Thoracic aorta (tissue), 2 donors: ENCODE measurements at regions not wholly inside any gene's neighbourhood (a gene's known extent, or its start where the extent isn't known, plus 50 kb on each side); places are given as distances from the start of the nearest gene placed in this dataset.

Source experiments
- ATAC-seq: fragments of 150-250 bp; one replicate; pipeline ENCODE4 v1.8.0; 2017; ENCODE audit warnings: low read depth; ENCODE audit not compliant: insufficient number of reproducible peaks, low FRiP score
- DNase-seq: peaks from one replicate; pipeline ENCODE4 v3.0.0-alpha.2; 2020; ENCODE audit warnings: low spot score
- H3K27ac ChIP-seq, 2 donors: fragments of 200-600 bp; sonication (generic); 1 replicate in 1 of 2; 2 replicates in 1 of 2; pipeline ENCODE4 v1.5.1; 2016; ENCODE audit warnings: mild to moderate bottlenecking in 2 of 2, moderate library complexity in 2 of 2
- H3K27me3 ChIP-seq: fragments of 200-600 bp; sonication (generic); replicated peaks from 2 replicates; pipeline ENCODE4 v1.6.0; 2016; ENCODE audit warnings: mild to moderate bottlenecking; ENCODE audit not compliant: insufficient read depth
- H3K36me3 ChIP-seq: fragments of 200-600 bp; sonication (generic); one replicate; pipeline ENCODE4 v1.5.1; 2016
- H3K4me1 ChIP-seq, 2 donors: fragments of 200-600 bp; sonication (generic); 1 replicate in 1 of 2; 2 replicates in 1 of 2; pipeline versions ENCODE4 v1.5.1 to v1.6.0; 2016; ENCODE audit warnings: low read depth in 2 of 2, mild to moderate bottlenecking in 1 of 2; ENCODE audit not compliant: control insufficient read depth in 1 of 2
- H3K4me3 ChIP-seq: fragments of 200-600 bp; sonication (generic); 2 replicates; pipeline ENCODE4 v1.5.1; 2016; ENCODE audit warnings: mild to moderate bottlenecking
- H3K9me3 ChIP-seq: fragments of 200-600 bp; sonication (generic); 2 replicates; pipeline ENCODE4 v1.5.1; 2016
- TF ChIP-seq, protein P1 (sequence below): fragments of 200-600 bp; sonication (generic); IDR thresholded peaks from one replicate; pipeline ENCODE4 v1.5.1; 2019; ENCODE audit warnings: antibody characterized with exemption

DNA sequence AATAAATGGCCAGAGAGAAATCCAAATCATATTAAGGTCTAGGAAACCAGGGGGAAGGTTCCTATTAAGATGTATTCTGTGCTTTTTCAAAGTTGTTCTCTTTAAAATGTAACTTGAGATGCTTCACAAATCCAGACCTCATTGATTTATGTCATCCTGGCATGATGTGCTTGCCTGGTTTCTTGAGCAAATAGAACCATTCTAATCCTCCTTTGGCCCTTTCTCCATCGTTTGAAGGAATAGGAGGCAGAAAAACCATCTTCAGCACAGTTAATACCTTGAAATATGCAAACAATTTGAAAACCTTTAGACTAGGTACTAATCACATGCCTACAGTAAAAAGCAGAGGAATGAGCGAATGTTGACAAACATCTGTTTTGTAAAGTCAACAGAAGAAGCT is 202.2 kb upstream of the CXorf66 start:
- H3K27ac ChIP-seq = no peak overlapping the region
- H3K9me3 ChIP-seq = no peaks in the 10 kb centered on the region
- no peak for DNase-seq
- H3K36me3 ChIP-seq = no peaks in the 10 kb centered on the region
- no peaks in the 10 kb centered on the region for H3K4me1 ChIP-seq
- no peak overlapping the region for H3K4me3 ChIP-seq
- no peak for ATAC-seq
- H3K27me3 ChIP-seq = no peaks in the 10 kb centered on the region
- TF ChIP-seq, protein P1, sequence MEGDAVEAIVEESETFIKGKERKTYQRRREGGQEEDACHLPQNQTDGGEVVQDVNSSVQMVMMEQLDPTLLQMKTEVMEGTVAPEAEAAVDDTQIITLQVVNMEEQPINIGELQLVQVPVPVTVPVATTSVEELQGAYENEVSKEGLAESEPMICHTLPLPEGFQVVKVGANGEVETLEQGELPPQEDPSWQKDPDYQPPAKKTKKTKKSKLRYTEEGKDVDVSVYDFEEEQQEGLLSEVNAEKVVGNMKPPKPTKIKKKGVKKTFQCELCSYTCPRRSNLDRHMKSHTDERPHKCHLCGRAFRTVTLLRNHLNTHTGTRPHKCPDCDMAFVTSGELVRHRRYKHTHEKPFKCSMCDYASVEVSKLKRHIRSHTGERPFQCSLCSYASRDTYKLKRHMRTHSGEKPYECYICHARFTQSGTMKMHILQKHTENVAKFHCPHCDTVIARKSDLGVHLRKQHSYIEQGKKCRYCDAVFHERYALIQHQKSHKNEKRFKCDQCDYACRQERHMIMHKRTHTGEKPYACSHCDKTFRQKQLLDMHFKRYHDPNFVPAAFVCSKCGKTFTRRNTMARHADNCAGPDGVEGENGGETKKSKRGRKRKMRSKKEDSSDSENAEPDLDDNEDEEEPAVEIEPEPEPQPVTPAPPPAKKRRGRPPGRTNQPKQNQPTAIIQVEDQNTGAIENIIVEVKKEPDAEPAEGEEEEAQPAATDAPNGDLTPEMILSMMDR = no peak

DNA sequence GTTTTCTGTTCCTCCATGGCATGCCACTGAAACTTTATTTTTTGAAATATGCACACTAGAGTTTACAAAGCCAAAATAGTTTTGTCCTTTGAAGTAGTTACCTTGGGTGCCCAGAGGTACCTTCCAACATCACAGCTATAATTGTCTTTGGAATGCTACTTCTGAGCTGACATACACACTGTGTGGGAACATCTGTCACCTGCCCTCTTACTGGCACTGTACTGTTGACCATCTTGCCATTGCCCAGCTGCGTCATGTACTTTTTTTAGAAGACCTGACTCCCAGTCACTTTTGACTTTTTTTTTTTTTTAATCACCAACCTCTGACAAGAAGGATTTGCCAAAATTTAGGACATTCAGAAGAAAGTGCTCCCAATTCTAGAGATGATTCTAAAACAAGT is 200.5 kb upstream of the CXorf66 start:
- H3K9me3 ChIP-seq = no peaks in the 10 kb centered on the region
- ATAC-seq (no peak), DNase-seq (no peak)
- H3K27ac ChIP-seq = no peak overlapping the region
- no peaks in the 10 kb centered on the region for H3K27me3 ChIP-seq
- no peaks in the 10 kb centered on the region for H3K36me3 ChIP-seq
- no peak overlapping the region for H3K4me3 ChIP-seq
- no peaks in the 10 kb centered on the region for H3K4me1 ChIP-seq
- TF ChIP-seq, protein P1 = no peak

DNA sequence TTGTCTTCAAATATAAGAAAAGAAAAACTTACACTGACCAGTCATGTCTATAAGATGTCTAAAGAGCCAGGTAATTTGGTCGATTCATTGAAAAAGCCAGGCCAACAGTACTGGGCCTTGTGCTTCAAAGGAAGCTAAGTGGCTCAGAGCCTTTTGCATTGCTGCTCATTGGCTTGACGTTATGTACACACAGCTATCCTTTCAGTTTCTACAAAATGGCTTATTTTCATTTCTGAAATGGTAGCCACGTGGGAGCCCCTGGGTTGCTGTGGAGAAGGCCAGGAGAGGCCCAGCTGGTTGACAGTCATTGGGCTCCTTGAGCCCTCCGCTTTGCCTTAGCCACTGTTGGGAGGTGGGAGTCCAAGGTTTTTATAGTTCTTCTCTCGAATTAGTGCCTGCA is 199.1 kb upstream of the CXorf66 start:
- Histone ChIP-seq H3K36me3 (no peaks in the 10 kb centered on the region), H3K27ac (no peak overlapping the region), H3K9me3 (no peaks in the 10 kb centered on the region), H3K4me3 (no peak overlapping the region), H3K27me3 (no peaks in the 10 kb centered on the region), H3K4me1 (no peaks in the 10 kb centered on the region)
- ATAC-seq (no peak), DNase-seq (no peak)
- TF ChIP-seq, protein P1 = no peak

DNA sequence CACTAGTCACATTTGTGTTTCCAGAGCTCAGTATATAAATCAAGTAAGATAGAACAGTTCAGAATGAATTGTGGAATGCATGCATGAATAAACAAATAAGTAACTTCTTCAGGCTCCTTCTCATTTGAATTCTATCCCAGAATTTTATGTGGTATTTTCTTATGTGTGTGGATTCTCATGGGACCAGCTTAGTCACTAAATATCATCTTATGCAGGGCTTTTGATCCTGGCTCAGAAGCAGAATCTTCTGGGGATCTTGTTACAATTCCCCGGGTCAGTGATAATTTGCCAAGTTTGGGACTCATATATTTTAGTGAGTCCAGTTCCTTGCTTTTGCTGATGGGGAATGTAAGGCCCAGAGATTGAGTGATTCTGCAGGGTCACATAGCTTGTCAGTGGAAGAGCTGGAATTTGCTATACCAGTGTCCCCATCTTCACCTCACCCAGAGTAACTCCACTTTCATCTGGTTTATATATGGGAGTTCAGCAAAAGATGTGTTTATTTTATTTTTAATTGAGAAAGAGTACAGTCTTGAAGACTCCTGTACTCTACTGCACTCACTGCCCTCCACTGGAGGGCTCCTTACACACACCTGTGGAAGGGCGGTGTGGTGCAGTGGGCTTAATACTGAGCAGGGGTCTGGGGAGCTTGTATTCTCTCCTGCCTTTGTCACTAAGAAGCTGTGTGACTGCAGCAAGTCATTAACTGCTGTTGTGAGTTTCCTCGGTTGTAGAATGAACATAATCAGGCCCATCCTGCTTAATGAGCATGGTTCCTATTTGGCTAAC is 198.2 kb upstream of the CXorf66 start:
- Histone ChIP-seq H3K9me3 (no peaks in the 10 kb centered on the region), H3K36me3 (no peaks in the 10 kb centered on the region), H3K4me3 (no peak overlapping the region), H3K27me3 (no peaks in the 10 kb centered on the region), H3K27ac (no peak overlapping the region), H3K4me1 (no peaks in the 10 kb centered on the region)
- no peak for ATAC-seq
- TF ChIP-seq, protein P1 = no peak
- DNase-seq = no peak

DNA sequence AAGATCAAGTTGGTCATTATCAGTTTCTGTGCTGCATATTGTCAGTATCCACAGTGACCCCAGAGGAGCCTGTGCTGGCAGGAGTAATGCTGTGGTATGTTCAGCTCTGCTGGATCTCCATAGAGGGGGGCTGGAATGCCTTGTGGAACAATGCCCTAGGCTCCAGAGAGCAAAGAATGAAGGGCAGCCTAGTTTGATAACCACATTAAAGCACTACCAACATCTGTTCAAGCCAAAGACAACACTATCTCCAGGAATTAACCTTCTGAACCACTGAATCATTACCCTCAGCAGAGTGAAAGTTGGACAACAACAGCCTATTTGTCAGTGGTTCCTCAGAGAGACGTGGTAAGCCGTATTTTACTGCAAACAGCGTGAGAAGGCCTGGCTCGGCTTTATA is 192.3 kb upstream of the CXorf66 start:
- Histone ChIP-seq H3K4me1 (no peaks in the 10 kb centered on the region), H3K4me3 (no peak overlapping the region), H3K27me3 (no peaks in the 10 kb centered on the region), H3K9me3 (no peaks in the 10 kb centered on the region), H3K36me3 (no peaks in the 10 kb centered on the region), H3K27ac (no peak overlapping the region)
- TF ChIP-seq, protein P1 = no peak
- DNase-seq (no peak), ATAC-seq (no peak)
